ENCODE measurements at regions not wholly inside any gene's neighbourhood (a gene's known extent, or its start where the extent isn't known, plus 50 kb on each side); places are given as distances from the start of the nearest gene placed in this dataset.
"Not testable (repeated sequence)": the region's sequence is repeated elsewhere in the genome, so short reads cannot be mapped to it uniquely, and the experiment has no call there.

DNA sequence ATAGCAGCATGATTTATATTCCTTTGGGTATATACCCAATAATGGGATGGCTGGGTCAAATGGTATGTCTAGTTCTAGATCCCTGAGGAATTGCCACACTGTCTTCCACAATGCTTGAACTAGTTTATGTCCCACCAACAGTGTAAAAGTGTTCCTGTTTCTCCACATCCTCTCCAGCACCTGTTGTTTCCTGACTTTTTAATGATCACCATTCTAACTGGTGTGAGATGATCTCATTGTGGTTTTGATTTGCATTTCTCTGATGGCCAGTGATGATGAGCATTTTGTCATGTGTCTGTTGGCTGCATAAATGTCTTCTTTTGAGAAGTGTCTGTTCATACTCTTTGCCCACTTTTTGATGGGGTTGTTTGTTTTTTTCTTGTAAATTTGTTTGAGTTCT is 54.0 kb upstream of the GPR89A start:
- not testable (repeated sequence) for ATAC-seq (replicated peaks in 1 of 2); H3K4me1 Mint-ChIP-seq (ENCODE audit: low read depth); H3K27ac Mint-ChIP-seq; H3K9me3 Mint-ChIP-seq; H3K4me3 Mint-ChIP-seq; DNase-seq; H3K36me3 Mint-ChIP-seq (ENCODE audit: insufficient read depth in 2 of 2)
- H3K27me3 Mint-ChIP-seq (ENCODE audit: low read depth): peaks cover 55% of the 10 kb centered on the region

DNA sequence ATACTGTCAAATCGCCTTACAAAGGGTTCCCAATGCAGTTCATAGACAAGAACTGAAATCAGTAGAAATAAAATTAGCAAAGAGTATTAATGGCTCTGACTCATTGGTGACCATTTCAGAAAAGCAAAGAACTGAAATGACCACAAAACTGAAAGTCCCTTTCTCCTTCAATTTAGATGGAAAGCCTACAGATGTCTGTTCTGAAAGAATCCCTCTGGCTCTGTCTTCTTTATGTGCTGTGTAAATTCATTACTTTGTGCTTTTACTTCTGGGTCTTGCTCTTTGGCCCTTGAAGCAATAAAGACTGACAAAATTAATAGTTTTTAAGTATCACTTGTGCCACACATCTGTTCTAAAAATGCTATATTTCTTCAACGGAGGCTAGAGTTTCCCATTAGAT is 62.7 kb upstream of the GPR89A start:
- ATAC-seq (replicated peaks in 1 of 2): no peak
- H3K4me3 Mint-ChIP-seq: no peak overlapping the region
- H3K27ac Mint-ChIP-seq: no peak overlapping the region
- H3K4me1 Mint-ChIP-seq (ENCODE audit: low read depth): no peaks in the 10 kb centered on the region
- H3K27me3 Mint-ChIP-seq (ENCODE audit: low read depth): peaks cover 29% of the 10 kb centered on the region
- DNase-seq: no peak
- H3K9me3 Mint-ChIP-seq: no peaks in the 10 kb centered on the region
- no peaks in the 10 kb centered on the region for H3K36me3 Mint-ChIP-seq (ENCODE audit: insufficient read depth in 2 of 2)

DNA sequence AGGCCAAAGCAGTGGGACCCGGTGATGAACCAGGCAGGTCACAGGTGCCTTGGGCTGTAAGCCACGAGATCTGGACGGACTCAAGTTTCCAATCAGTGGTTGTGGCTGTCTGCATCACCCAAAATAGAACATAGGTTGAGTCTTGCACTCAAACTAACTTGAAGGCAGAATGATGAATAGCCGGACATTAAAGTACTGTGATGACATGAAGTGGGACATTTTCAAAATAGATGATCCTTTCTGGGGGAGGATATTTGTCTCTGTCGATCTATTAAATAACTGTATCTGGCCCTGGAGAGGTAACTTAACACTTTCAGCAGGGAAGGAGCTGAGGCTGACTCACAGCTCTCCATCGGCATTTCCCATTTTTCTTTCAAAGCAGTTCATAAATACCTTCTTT is 66.1 kb upstream of the GPR89A start:
- peaks cover 41% of the 10 kb centered on the region for H3K27me3 Mint-ChIP-seq (ENCODE audit: low read depth)
- not testable (repeated sequence) for H3K36me3 Mint-ChIP-seq (ENCODE audit: insufficient read depth in 2 of 2); H3K9me3 Mint-ChIP-seq; H3K27ac Mint-ChIP-seq; ATAC-seq (replicated peaks in 1 of 2); H3K4me3 Mint-ChIP-seq; DNase-seq; H3K4me1 Mint-ChIP-seq (ENCODE audit: low read depth)

DNA sequence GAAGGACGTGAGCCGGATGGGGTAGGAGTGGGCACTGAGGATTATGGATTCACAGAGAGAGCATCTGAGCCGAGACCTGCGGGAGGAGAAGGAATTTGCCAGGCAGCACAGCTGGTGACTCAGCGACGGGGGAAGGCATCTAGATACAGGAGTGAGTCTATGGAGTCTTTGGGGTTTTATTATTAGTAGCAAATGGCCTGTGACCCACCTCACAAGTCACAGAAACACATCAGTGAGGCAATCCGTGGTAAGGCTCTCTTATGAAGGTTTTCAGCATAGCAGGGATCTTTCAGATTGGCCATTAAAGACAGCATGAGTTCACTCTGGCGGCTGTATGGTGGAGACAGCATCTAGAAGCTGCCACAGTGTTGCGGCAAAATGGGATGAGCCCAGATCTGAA is 66.5 kb upstream of the GPR89A start:
- not testable (repeated sequence) for H3K9me3 Mint-ChIP-seq; ATAC-seq (replicated peaks in 1 of 2); DNase-seq; H3K36me3 Mint-ChIP-seq (ENCODE audit: insufficient read depth in 2 of 2); H3K4me1 Mint-ChIP-seq (ENCODE audit: low read depth); H3K27ac Mint-ChIP-seq; H3K4me3 Mint-ChIP-seq
- peaks cover 41% of the 10 kb centered on the region for H3K27me3 Mint-ChIP-seq (ENCODE audit: low read depth)

DNA sequence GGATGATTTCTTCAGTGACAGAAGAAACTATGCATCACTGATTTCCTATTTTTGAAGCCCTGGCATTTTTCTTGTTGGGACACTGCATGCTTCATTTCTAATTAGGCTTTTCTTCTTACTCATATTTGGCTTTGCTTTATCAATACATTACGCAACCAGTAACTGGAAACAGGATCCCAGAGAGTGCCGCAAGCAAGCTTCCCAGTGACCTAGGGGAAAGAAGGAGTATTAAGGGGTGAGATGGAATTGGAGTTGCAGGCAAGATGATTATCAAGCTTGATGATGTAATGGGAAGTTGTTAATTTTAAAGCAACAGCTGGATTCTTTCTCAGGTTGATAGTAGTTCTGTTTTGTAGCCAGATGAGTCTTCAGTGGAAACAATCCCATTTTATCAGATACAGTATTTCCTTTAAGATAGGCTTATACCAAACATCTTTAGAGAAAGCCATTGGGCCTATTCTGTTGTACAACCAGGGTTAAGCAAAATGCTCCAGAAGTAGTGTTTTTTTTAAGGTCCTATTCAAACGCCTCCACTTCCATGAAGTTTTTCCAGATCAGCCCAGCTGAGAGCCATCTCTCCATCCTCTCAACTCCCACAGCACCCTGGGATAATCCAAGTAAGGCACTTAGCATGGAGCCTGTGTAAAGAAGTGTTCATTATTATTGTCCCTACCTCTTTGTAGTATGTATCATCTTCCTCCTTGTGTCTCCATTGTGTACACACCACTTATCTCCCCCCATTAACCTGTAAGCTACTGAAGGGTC is 69.5 kb upstream of the GPR89A start:
- not testable (repeated sequence) for ATAC-seq (replicated peaks in 1 of 2); H3K4me1 Mint-ChIP-seq (ENCODE audit: low read depth); H3K27ac Mint-ChIP-seq; H3K36me3 Mint-ChIP-seq (ENCODE audit: insufficient read depth in 2 of 2); H3K4me3 Mint-ChIP-seq; DNase-seq; H3K9me3 Mint-ChIP-seq
- peaks cover 37% of the 10 kb centered on the region for H3K27me3 Mint-ChIP-seq (ENCODE audit: low read depth)

DNA sequence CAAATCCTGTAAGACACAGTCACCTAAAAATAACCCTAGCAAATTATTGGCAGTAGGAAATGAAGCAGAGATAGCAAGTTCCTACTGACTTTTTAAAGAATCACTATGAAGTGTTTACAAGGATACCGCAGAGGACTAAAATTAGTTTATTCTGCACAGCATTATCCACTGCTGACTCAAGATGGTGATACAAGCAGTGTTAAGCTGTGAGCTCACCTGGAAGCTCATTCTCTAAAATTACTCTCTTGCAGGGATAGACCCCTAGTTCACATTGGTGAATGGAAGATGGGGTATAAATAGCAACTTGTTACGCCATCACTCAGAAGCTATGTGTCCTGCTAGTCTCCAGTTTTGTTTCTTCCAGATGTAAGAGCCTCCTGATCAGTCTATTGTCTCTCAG is 70.8 kb upstream of the GPR89A start:
- H3K27ac Mint-ChIP-seq; H3K36me3 Mint-ChIP-seq (ENCODE audit: insufficient read depth in 2 of 2); ATAC-seq (replicated peaks in 1 of 2); DNase-seq; H3K9me3 Mint-ChIP-seq; H3K4me3 Mint-ChIP-seq; H3K4me1 Mint-ChIP-seq (ENCODE audit: low read depth): not testable (repeated sequence)
- H3K27me3 Mint-ChIP-seq (ENCODE audit: low read depth): peaks cover 31% of the 10 kb centered on the region

DNA sequence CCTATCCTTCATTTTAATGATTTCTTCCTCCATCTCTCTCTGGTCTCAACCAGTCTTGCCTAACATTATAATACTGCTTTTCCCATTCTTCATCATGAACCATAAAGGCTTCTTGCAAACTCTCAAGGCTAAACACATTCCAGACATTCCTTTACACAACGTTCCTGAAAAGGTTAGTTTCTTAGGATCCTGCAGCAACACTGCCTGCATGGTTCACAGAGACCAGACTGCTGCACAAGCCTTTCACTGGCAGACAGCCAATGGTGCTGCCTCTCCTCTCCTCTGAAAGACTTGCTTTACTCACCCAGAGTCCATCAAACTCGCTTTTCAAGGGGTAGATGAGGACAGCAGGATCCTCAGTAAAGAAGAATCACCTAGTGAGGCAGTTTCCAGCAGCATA is 72.3 kb upstream of the GPR89A start:
- H3K4me3 Mint-ChIP-seq; ATAC-seq (replicated peaks in 1 of 2); H3K4me1 Mint-ChIP-seq (ENCODE audit: low read depth); H3K36me3 Mint-ChIP-seq (ENCODE audit: insufficient read depth in 2 of 2); H3K9me3 Mint-ChIP-seq; DNase-seq; H3K27ac Mint-ChIP-seq: not testable (repeated sequence)
- peaks cover 19% of the 10 kb centered on the region for H3K27me3 Mint-ChIP-seq (ENCODE audit: low read depth)

DNA sequence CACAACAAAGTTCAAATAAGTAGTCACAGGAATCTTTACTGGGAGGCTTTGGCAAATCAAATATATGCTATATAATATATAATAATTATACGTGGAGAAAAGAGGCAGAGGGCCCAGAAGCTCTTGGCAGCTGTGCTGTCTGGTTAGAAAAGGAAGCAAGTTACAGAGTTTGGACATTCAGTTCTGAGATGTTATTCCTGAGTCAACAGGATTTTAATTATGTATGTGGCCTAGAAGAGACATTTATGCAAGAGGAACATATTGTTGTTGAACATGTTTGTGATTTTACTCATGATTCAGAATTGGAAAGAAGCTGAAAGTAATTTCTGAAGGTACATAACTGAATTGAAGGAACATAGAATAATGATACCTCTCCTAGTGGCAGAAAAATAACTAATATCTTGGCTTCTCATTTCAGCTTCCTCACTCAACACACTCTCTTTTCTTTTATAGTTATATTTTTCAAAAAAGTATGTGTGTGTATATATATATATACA is 79.7 kb upstream of the GPR89A start:
- H3K4me3 Mint-ChIP-seq; H3K36me3 Mint-ChIP-seq (ENCODE audit: insufficient read depth in 2 of 2); H3K27ac Mint-ChIP-seq; ATAC-seq (replicated peaks in 1 of 2); H3K4me1 Mint-ChIP-seq (ENCODE audit: low read depth); H3K9me3 Mint-ChIP-seq; DNase-seq: not testable (repeated sequence)
- H3K27me3 Mint-ChIP-seq (ENCODE audit: low read depth): peaks cover 10% of the 10 kb centered on the region

DNA sequence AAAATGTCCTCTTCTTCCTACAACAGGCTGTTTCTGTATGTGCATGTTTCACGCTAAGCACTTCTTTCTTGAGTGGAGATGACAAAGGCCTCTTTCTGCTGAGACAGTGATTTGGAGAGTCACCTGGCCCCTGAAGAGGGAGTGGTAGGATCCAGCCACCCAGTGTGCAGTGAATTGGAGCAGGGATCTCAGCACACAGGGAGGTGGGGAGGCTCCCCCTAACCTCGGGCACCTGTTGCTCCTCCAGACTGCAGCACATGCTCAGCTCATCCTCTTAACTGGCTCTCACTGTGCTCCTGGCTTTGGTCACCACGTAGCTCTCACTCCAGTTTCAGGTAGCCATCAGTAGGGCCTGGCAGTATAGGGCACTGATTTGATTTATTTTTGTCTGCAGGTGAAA is 87.6 kb upstream of the GPR89A start:
- peaks cover 13% of the 10 kb centered on the region for H3K27me3 Mint-ChIP-seq (ENCODE audit: low read depth)
- not testable (repeated sequence) for H3K9me3 Mint-ChIP-seq; H3K4me1 Mint-ChIP-seq (ENCODE audit: low read depth); H3K4me3 Mint-ChIP-seq; H3K27ac Mint-ChIP-seq; ATAC-seq (replicated peaks in 1 of 2); H3K36me3 Mint-ChIP-seq (ENCODE audit: insufficient read depth in 2 of 2); DNase-seq

DNA sequence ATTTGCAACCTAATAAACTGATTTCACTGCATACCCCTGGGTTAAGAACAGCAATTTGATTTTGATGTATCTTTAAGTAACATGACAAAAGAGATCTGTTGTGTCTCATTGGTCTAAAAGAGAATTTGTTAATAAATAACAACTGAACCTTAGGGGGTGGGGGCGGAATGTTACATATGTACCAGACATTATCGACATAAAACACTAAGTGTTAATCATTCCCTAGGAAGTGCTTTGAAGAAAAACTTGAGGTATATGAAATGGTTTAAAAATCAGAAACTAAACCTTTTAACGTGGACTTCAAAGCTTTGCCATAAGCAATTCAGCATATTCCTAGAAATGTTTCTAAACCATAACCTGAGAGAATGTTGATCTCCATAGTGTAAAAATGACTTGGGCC is 88.5 kb upstream of the GPR89A start:
- not testable (repeated sequence) for H3K27ac Mint-ChIP-seq; H3K9me3 Mint-ChIP-seq; H3K4me3 Mint-ChIP-seq; H3K36me3 Mint-ChIP-seq (ENCODE audit: insufficient read depth in 2 of 2); DNase-seq; ATAC-seq (replicated peaks in 1 of 2); H3K4me1 Mint-ChIP-seq (ENCODE audit: low read depth)
- peaks cover 13% of the 10 kb centered on the region for H3K27me3 Mint-ChIP-seq (ENCODE audit: low read depth)

DNA sequence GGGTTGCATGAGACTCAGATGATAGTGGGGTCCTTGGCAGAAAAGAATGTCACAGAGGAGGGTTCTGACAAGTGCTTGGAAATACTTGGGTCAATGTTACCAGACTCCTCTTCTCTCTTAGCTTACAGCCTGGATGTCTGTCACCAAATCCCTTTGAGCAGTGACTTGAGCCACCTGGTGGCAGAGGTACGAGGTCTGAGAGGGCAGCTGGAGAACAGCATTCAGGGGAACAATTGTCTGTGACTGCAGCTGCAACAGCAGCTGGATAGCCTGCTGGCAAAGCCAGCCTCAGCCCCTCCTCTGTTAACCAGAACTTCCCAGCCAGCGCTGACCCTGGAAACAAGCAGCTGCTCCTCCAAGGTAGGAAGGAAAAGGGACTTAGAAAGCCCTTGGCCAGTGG is 87.6 kb upstream of the NBPF20 start:
- peaks cover 13% of the 10 kb centered on the region for H3K27me3 Mint-ChIP-seq (ENCODE audit: low read depth)
- not testable (repeated sequence) for ATAC-seq (replicated peaks in 1 of 2); H3K9me3 Mint-ChIP-seq; H3K27ac Mint-ChIP-seq; H3K4me1 Mint-ChIP-seq (ENCODE audit: low read depth); H3K4me3 Mint-ChIP-seq; H3K36me3 Mint-ChIP-seq (ENCODE audit: insufficient read depth in 2 of 2)
- peak; percentile 8 to 19 for DNase-seq

DNA sequence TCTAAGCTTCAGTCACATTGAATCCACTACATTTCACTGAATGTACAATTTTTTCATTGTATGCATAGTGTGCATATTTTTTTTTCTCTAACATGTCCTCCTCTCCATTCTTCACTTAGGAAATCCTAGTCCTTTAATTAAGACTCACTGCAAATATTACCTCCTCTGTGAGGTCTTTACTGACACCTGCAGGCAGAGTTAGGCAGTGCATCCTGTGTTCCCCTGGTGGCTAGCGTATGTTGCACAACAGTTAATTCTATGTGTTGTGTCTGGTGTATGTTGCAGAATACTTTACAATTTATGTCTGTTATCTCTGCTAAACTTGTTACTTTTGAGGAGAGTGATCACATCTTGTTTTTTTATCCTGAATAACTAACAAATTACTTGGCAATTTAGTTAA is 82.7 kb upstream of the NBPF20 start:
- H3K27me3 Mint-ChIP-seq (ENCODE audit: low read depth); DNase-seq: not testable (repeated sequence)

DNA sequence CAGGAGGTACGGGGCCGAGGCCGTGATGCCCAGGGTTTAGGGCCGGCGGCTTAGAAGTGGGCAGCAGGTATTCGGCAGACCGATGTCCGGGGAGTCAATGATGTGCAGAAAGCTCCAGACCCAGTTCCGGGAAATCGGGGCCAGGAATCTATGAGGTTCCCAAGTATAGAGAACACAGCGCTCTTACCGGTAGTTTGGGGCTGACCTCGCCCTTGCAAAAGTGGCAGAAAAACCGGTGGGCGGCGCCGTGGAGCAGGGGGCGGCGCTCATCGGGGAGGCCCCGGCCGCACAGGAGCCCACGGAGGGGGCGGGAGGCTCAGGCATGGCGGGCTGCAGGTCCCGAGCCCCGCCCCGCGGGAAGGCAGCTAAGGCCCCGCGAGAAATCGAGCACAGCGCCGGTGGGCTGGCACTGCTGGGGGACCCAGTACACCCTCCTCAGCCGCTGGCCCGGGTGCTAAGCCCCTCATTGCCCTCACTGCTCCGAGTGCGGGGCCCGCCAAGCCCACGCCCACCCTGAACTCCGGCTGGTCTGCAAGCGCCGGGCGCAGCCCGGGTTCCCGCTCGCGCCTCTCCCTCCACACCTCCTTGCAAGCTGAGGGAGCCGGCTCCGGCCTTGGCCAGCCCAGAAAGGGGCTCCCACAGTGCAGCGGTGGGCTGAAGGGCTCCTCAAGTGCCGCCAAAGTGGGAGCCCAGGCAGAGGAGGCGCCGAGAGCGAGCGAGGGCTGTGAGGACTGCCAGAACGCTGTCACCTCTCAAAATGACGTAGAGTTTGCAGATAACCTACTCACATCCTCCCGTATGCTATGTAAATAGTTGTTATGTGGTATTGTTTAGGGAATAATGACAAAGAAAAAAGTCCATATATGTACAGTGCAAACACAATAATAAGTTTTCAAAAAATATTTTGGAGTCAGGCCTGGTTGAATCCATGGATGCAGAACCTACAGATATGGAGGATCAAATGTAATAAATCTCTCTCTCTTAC is 80.6 kb upstream of the NBPF20 start:
- not testable (repeated sequence) for H3K27ac Mint-ChIP-seq; H3K4me1 Mint-ChIP-seq (ENCODE audit: low read depth); H3K9me3 Mint-ChIP-seq; DNase-seq; H3K4me3 Mint-ChIP-seq; H3K36me3 Mint-ChIP-seq (ENCODE audit: insufficient read depth in 2 of 2); H3K27me3 Mint-ChIP-seq (ENCODE audit: low read depth)
- peak; percentile 70 to 71 for ATAC-seq (replicated peaks in 1 of 2)

More for the DNA sequence above, 82.7 kb upstream of the NBPF20 start:
- not testable (repeated sequence) for H3K27ac Mint-ChIP-seq; H3K4me1 Mint-ChIP-seq (ENCODE audit: low read depth); H3K36me3 Mint-ChIP-seq (ENCODE audit: insufficient read depth in 2 of 2); H3K9me3 Mint-ChIP-seq; H3K4me3 Mint-ChIP-seq
- ATAC-seq (replicated peaks in 1 of 2): peak; percentile 44 to 55

Measured in activated T-cell treated with anti-CD3 and anti-CD28 coated beads, Interleukin-2, amount 50 U/mL, for 72 hours (primary cell).